Fibroblast of mammary gland (primary cell): ENCODE measurements at regions not wholly inside any gene's neighbourhood (a gene's known extent, or its start where the extent isn't known, plus 50 kb on each side); places are given as distances from the start of the nearest gene placed in this dataset.

Experiments used
- DNase-seq: peaks from one replicate; pipeline ENCODE4 v3.0.0-alpha.2; 2010; ENCODE audit warnings: low read depth
- H3K4me3 ChIP-seq: 2 replicates; pipeline ENCODE4 v1.5.1; 2011; ENCODE audit warnings: low read depth, mild to moderate bottlenecking, low read length, moderate library complexity; ENCODE audit not compliant: control insufficient read depth
- CTCF ChIP-seq: conservative IDR thresholded peaks from 2 replicates; pipeline ENCODE4 v1.5.1; 2011; ENCODE audit warnings: low read depth, low read length, inconsistent platforms; ENCODE audit not compliant: control insufficient read depth, insufficient read depth

GRCh38 chr1:8158995-8159394 is 132.9 kb upstream of the ERRFI1 start:
- no peak for DNase-seq
- TF ChIP-seq CTCF = no peak
- no peak overlapping the region for H3K4me3 ChIP-seq

GRCh38 chr1:8157765-8158164 is 131.7 kb upstream of the ERRFI1 start:
- H3K4me3 ChIP-seq = no peak overlapping the region
- DNase-seq = no peak
- no peak for TF ChIP-seq CTCF

- no peak overlapping the region for H3K4me3 ChIP-seq
- no peak for TF ChIP-seq CTCF
- peak; percentile 46 for DNase-seq
These were observed 129.5 kb upstream of the ERRFI1 start for GRCh38 chr1:8155528-8156186.

GRCh38 chr1:8154621-8155052 is 128.5 kb upstream of the ERRFI1 start:
- H3K4me3 ChIP-seq = no peak overlapping the region
- TF ChIP-seq CTCF = no peak
- peak; percentile 26 for DNase-seq

GRCh38 chr1:8153961-8154360 is 127.9 kb upstream of the ERRFI1 start:
- no peak for DNase-seq
- no peak for TF ChIP-seq CTCF
- no peak overlapping the region for H3K4me3 ChIP-seq

- TF ChIP-seq CTCF = no peak
- H3K4me3 ChIP-seq = no peak overlapping the region
- DNase-seq = no peak
These were observed 126.9 kb upstream of the ERRFI1 start for GRCh38 chr1:8152731-8153702.
